Neural progenitor cell (in vitro differentiated cells): ENCODE measurements at regions not wholly inside any gene's neighbourhood (a gene's known extent, or its start where the extent isn't known, plus 50 kb on each side); places are given as distances from the start of the nearest gene placed in this dataset.

Source experiments
- EZH2phosphoT487 ChIP-seq: fragments of 200-600 bp; sonication (generic); IDR thresholded peaks from 2 replicates; pipeline ENCODE4 v1.6.1; 2017; ENCODE audit warnings: antibody characterized with exemption
- TF ChIP-seq, protein P1 (sequence below): fragments of 200-600 bp; sonication (generic); IDR thresholded peaks from 2 replicates; pipeline ENCODE4 v1.5.1; 2017; ENCODE audit warnings: antibody characterized with exemption, mild to moderate bottlenecking

GRCh38 chr5:33364406-33364805 lies 76.4 kb upstream of the TARS1 start:
- TF ChIP-seq, protein P1, sequence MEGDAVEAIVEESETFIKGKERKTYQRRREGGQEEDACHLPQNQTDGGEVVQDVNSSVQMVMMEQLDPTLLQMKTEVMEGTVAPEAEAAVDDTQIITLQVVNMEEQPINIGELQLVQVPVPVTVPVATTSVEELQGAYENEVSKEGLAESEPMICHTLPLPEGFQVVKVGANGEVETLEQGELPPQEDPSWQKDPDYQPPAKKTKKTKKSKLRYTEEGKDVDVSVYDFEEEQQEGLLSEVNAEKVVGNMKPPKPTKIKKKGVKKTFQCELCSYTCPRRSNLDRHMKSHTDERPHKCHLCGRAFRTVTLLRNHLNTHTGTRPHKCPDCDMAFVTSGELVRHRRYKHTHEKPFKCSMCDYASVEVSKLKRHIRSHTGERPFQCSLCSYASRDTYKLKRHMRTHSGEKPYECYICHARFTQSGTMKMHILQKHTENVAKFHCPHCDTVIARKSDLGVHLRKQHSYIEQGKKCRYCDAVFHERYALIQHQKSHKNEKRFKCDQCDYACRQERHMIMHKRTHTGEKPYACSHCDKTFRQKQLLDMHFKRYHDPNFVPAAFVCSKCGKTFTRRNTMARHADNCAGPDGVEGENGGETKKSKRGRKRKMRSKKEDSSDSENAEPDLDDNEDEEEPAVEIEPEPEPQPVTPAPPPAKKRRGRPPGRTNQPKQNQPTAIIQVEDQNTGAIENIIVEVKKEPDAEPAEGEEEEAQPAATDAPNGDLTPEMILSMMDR, result no peak
- TF ChIP-seq EZH2phosphoT487, result no peak
